Loucy (cell line): ENCODE measurements at regions not wholly inside any gene's neighbourhood (a gene's known extent, or its start where the extent isn't known, plus 50 kb on each side); places are given as distances from the start of the nearest gene placed in this dataset.

Experiments used
- EZH2phosphoT487 ChIP-seq: fragments of 200-600 bp; IDR thresholded peaks from 2 replicates; pipeline ENCODE4 v1.6.1; 2018; ENCODE audit warnings: antibody characterized with exemption, mild to moderate bottlenecking, moderate library complexity, borderline replicate concordance
- TF ChIP-seq, protein P1 (sequence below): fragments of 200-600 bp; sonication (generic); conservative IDR thresholded peaks from 2 replicates; pipeline ENCODE4 v1.5.1; 2014; ENCODE audit warnings: mild to moderate bottlenecking, antibody characterized with exemption, low read length

DNA sequence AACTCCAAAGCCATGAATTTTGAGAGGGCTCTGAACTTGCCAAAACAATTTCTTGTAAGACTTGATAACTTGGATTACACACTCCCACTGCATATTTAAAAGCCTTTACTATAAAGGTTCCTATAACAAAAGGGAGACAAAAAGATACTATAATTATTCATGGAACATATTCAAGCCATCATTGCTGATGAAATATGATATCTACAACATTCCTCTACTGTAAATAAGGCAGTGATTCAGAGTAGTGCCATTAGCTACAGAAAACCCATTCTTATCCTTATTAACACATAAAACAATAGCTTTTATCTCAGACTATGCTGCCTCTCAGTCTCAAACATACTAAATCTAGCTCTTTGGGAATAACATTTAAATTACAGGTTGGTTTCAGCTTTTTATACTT lies 675.5 kb upstream of the CXADR start:
- TF ChIP-seq, protein P1, sequence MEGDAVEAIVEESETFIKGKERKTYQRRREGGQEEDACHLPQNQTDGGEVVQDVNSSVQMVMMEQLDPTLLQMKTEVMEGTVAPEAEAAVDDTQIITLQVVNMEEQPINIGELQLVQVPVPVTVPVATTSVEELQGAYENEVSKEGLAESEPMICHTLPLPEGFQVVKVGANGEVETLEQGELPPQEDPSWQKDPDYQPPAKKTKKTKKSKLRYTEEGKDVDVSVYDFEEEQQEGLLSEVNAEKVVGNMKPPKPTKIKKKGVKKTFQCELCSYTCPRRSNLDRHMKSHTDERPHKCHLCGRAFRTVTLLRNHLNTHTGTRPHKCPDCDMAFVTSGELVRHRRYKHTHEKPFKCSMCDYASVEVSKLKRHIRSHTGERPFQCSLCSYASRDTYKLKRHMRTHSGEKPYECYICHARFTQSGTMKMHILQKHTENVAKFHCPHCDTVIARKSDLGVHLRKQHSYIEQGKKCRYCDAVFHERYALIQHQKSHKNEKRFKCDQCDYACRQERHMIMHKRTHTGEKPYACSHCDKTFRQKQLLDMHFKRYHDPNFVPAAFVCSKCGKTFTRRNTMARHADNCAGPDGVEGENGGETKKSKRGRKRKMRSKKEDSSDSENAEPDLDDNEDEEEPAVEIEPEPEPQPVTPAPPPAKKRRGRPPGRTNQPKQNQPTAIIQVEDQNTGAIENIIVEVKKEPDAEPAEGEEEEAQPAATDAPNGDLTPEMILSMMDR: no peak
- TF ChIP-seq EZH2phosphoT487: no peak
